GM12878 (cell line): ENCODE measurements at regions not wholly inside any gene's neighbourhood (a gene's known extent, or its start where the extent isn't known, plus 50 kb on each side); places are given as distances from the start of the nearest gene placed in this dataset.

ENCODE experiments used
- ATAC-seq: fragments of 200-7000 bp; cut with Tn5 transposase; 3 replicates; pipeline ENCODE4 v1.9.1; 2020; ENCODE audit warnings: mild to moderate bottlenecking, moderate library complexity
- BruUV-seq: library from RNA; stranded (reverse); fragments of 400-500 nt; replicated peaks from 2 replicates; lab custom pipeline; 2021; lab: Mats Ljungman, UMichigan
- CTCF ChIA-PET: fragments of 300-600 bp; sonication (Branson Sonifier 250); formaldehyde crosslinking; extraction: SDS; loops from one replicate; lab custom pipeline; 2021; ENCODE audit warnings: inconsistent platforms; lab: Yijun Ruan, JAX
- POLR2A ChIA-PET: fragments of 350-600 bp; formaldehyde crosslinking; extraction: SDS; loops from one replicate; lab custom pipeline; 2021; ENCODE audit warnings: inconsistent platforms; lab: Charles Lee
- RAD21 ChIA-PET: fragments of 300-600 bp; sonication (Branson Sonifier 250); formaldehyde crosslinking; loops from one replicate; lab custom pipeline; 2023; ENCODE audit warnings: antibody characterized with exemption; ENCODE audit not compliant: unreplicated experiment; lab: Charles Lee
- SMC1A ChIA-PET: fragments of 300-600 bp; sonication (Branson Sonifier 250); formaldehyde crosslinking; loops from one replicate; lab custom pipeline; 2023; ENCODE audit not compliant: unreplicated experiment, uncharacterized antibody; lab: Charles Lee
- DNase-seq: peaks from one replicate; pipeline ENCODE4 v3.0.0-alpha.2; 2011; ENCODE audit warnings: low read depth, low spot score
- FAIRE-seq: peaks from 3 replicates; lab custom pipeline; 2011; peaks lifted over from hg19 to GRCh38; lab: Jason Lieb, UNC
- H2AFZ ChIP-seq: 2 replicates; pipeline ENCODE4 v1.6.0; 2011; ENCODE audit warnings: low read depth, low read length, control low read depth; ENCODE audit not compliant: control insufficient read depth
- H3K27ac ChIP-seq: 2 replicates; pipeline ENCODE4 v1.5.1; 2011; ENCODE audit warnings: control low read depth; ENCODE audit not compliant: control insufficient read depth, insufficient read depth
- H3K27me3 ChIP-seq, 2 experiments: replicated peaks in 1 of 2; 2 replicates each; pipeline versions ENCODE4 v1.6.0 to v1.6.1; 2011; ENCODE audit warnings: low read length in 1 of 2; ENCODE audit not compliant: control insufficient read depth in 2 of 2, insufficient read depth in 2 of 2
- H3K36me3 ChIP-seq, 2 experiments: 2 replicates each; pipeline ENCODE4 v1.5.1; 2011; ENCODE audit warnings: low read length in 1 of 2; ENCODE audit not compliant: control insufficient read depth in 2 of 2, insufficient read depth in 2 of 2
- H3K4me1 ChIP-seq: 2 replicates; pipeline ENCODE4 v1.6.1; 2011; ENCODE audit warnings: mild to moderate bottlenecking, low read length, moderate library complexity, mixed read lengths; ENCODE audit not compliant: control insufficient read depth, insufficient read depth
- H3K4me2 ChIP-seq: 2 replicates; pipeline ENCODE4 v1.6.0; 2011; ENCODE audit warnings: control low read depth; ENCODE audit not compliant: control insufficient read depth, insufficient read depth
- H3K4me3 ChIP-seq: fragments of 200-600 bp; sonication (generic); 2 replicates; pipeline ENCODE4 v1.5.1; 2016
- H3K79me2 ChIP-seq: 2 replicates; pipeline ENCODE4 v1.6.0; 2011; ENCODE audit warnings: low read length; ENCODE audit not compliant: control insufficient read depth, insufficient read depth
- H3K9ac ChIP-seq: 2 replicates; pipeline ENCODE4 v1.8.0; 2011; ENCODE audit warnings: low read length, control low read depth, mixed read lengths; ENCODE audit not compliant: control insufficient read depth, insufficient read depth
- H3K9me3 ChIP-seq: replicated peaks from 3 replicates; pipeline ENCODE4 v1.5.1; 2011; ENCODE audit warnings: mild to moderate bottlenecking, low read length; ENCODE audit not compliant: control insufficient read depth, insufficient read depth
- H4K20me1 ChIP-seq: 2 replicates; pipeline ENCODE4 v1.6.0; 2011; ENCODE audit not compliant: control insufficient read depth, insufficient read depth
- BMI1 ChIP-seq: fragments of 450-650 bp; IDR thresholded peaks from 2 replicates; pipeline ENCODE4 v1.6.1; 2016; ENCODE audit warnings: mild to moderate bottlenecking, moderate library complexity, borderline replicate concordance
- CBX3 ChIP-seq: fragments of 200-600 bp; sonication (generic); IDR thresholded peaks from 2 replicates; pipeline ENCODE4 v1.6.1; 2016; ENCODE audit warnings: low read depth, borderline replicate concordance
- CEBPB ChIP-seq, 2 experiments: fragments of 150-350 bp in 1 of 2; IDR thresholded peaks; 2 replicates each; pipeline ENCODE4 v1.6.1; 2012 to 2014; ENCODE audit warnings: low read depth in 2 of 2, low read length in 2 of 2, borderline replicate concordance in 1 of 2, inconsistent platforms in 1 of 2
- MYB ChIP-seq: fragments of 150-350 bp; IDR thresholded peaks from 2 replicates; pipeline ENCODE4 v1.6.1; 2014; ENCODE audit warnings: mild to moderate bottlenecking, low read depth, low read length, borderline replicate concordance
- WGBS: methylation state at CpG from one replicate; pipeline ENCODE4 v1.1.6; 2016; ENCODE audit warnings: low lambda C conversion rate; ENCODE audit not compliant: insufficient replicate concordance, insufficient coverage; ENCODE audit errors: missing lambda C conversion rate; 5-methylcytosine and 5-hydroxymethylcytosine counted together
- in situ Hi-C: fragments of 300-500 bp; cut with MboI; formaldehyde crosslinking; loops from 9 replicates; pipeline ENCODE4 v1.14.3; 2018; ENCODE audit warnings: mixed read lengths
- intact Hi-C: fragments of 100-400 bp; cut with micrococcal nuclease; formaldehyde crosslinking; loops from one replicate; pipeline ENCODE4 v1.14.2; 2022; ENCODE audit not compliant: unreplicated experiment
- TF ChIP-seq, protein P1 (sequence below): IDR thresholded peaks from 2 replicates; pipeline ENCODE4 v1.6.1; 2012; ENCODE audit warnings: improper control_type of control experiment, low read depth, low read length; ENCODE audit not compliant: insufficient replicate concordance

DNA sequence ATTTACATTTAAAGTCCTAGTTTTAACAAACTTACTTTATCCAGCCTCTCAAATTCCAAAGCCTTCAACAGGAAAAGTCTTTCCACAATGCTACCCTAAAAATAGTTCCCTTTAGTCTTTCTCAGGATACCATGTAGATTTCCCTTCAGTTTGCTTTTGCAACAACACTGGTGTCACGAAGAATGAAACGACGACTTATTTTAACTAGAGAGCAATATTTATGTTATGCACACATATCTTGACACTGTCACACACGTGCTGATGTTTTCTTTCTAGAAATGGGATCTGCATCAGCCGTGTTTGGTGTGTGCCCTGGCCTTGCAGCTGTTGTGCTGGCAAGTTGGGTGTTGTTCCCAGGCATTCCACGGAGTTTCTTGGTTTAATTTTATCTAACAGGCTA lies 75.5 kb downstream of the SIPA1L2 start:
- FAIRE-seq (no peak), DNase-seq (no peak), ATAC-seq (no peak)
- no peak overlapping the region for H3K4me3 ChIP-seq
- peaks cover 3% of the 10 kb centered on the region in 2 experiments; a peak in 2 of 4 replicates for H3K27me3 ChIP-seq
- in situ Hi-C loops (no loop called here), intact Hi-C loops (no loop called here)
- H3K9me3 ChIP-seq = no peaks in the 10 kb centered on the region
- no peak for TF ChIP-seq CBX3
- no peak for TF ChIP-seq MYB
- TF ChIP-seq BMI1 = no peak
- TF ChIP-seq, protein P1, sequence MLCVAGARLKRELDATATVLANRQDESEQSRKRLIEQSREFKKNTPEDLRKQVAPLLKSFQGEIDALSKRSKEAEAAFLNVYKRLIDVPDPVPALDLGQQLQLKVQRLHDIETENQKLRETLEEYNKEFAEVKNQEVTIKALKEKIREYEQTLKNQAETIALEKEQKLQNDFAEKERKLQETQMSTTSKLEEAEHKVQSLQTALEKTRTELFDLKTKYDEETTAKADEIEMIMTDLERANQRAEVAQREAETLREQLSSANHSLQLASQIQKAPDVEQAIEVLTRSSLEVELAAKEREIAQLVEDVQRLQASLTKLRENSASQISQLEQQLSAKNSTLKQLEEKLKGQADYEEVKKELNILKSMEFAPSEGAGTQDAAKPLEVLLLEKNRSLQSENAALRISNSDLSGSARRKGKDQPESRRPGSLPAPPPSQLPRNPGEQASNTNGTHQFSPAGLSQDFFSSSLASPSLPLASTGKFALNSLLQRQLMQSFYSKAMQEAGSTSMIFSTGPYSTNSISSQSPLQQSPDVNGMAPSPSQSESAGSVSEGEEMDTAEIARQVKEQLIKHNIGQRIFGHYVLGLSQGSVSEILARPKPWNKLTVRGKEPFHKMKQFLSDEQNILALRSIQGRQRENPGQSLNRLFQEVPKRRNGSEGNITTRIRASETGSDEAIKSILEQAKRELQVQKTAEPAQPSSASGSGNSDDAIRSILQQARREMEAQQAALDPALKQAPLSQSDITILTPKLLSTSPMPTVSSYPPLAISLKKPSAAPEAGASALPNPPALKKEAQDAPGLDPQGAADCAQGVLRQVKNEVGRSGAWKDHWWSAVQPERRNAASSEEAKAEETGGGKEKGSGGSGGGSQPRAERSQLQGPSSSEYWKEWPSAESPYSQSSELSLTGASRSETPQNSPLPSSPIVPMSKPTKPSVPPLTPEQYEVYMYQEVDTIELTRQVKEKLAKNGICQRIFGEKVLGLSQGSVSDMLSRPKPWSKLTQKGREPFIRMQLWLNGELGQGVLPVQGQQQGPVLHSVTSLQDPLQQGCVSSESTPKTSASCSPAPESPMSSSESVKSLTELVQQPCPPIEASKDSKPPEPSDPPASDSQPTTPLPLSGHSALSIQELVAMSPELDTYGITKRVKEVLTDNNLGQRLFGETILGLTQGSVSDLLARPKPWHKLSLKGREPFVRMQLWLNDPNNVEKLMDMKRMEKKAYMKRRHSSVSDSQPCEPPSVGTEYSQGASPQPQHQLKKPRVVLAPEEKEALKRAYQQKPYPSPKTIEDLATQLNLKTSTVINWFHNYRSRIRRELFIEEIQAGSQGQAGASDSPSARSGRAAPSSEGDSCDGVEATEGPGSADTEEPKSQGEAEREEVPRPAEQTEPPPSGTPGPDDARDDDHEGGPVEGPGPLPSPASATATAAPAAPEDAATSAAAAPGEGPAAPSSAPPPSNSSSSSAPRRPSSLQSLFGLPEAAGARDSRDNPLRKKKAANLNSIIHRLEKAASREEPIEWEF = no peak
- TF ChIP-seq CEBPB (IDR thresholded peaks at IDR 0.05; ENCODE audit: borderline replicate concordance in 1 of 2, low read depth in 2 of 2, low read length in 2 of 2) = no peak
- CTCF ChIA-PET = no interaction called here
- no peaks in the 10 kb centered on the region for H4K20me1 ChIP-seq
- no peaks in the 10 kb centered on the region for H3K79me2 ChIP-seq
- SMC1A ChIA-PET = no interaction called here
- H3K9ac ChIP-seq = no peak overlapping the region
- RAD21 ChIA-PET = no interaction called here
- no peaks in the 10 kb centered on the region for H3K36me3 ChIP-seq
- no peaks in the 10 kb centered on the region for H3K4me1 ChIP-seq
- POLR2A ChIA-PET = no interaction called here
- no peak overlapping the region for H3K27ac ChIP-seq
- H3K4me2 ChIP-seq = no peak overlapping the region
- WGBS = 4% methylated on average over 6 of the region's 6 CpGs
- no TSS peak for BruUV-seq
- H2AFZ ChIP-seq = no peak overlapping the region
